Fibroblast of the aortic adventitia (primary cell): ENCODE measurements at regions not wholly inside any gene's neighbourhood (a gene's known extent, or its start where the extent isn't known, plus 50 kb on each side); places are given as distances from the start of the nearest gene placed in this dataset.

Source experiments
- DNase-seq: peaks from one replicate; pipeline ENCODE4 v3.0.0-alpha.2; 2010; ENCODE audit warnings: low read depth
- H3K4me3 ChIP-seq: 2 replicates; pipeline ENCODE4 v1.5.1; 2011; ENCODE audit warnings: low read depth, mild to moderate bottlenecking, control low read depth, low read length, moderate library complexity
- CTCF ChIP-seq: IDR thresholded peaks from 2 replicates; pipeline ENCODE4 v1.5.1; 2011; ENCODE audit warnings: mild to moderate bottlenecking, low read length, control low read depth, inconsistent platforms; ENCODE audit not compliant: insufficient read depth

- TF ChIP-seq CTCF = no peak
- DNase-seq = no peak
- H3K4me3 ChIP-seq = no peak overlapping the region
These were observed 49.8 kb downstream of the ABCC12 start for GRCh38 chr16:48105976-48106375.

- no peak overlapping the region for H3K4me3 ChIP-seq
- DNase-seq = no peak
- no peak for TF ChIP-seq CTCF
These were observed 50.3 kb downstream of the ABCC12 start for GRCh38 chr16:48105456-48105855.

- no peak for TF ChIP-seq CTCF
- DNase-seq = no peak
- H3K4me3 ChIP-seq = no peak overlapping the region
These were observed 52.2 kb downstream of the ABCC12 start for GRCh38 chr16:48103591-48103990.

- H3K4me3 ChIP-seq = no peak overlapping the region
- no peak for DNase-seq
- TF ChIP-seq CTCF = no peak
These were observed 53.4 kb downstream of the ABCC12 start for GRCh38 chr16:48102083-48103008.

- DNase-seq = peak; percentile 25
- no peak overlapping the region for H3K4me3 ChIP-seq
- TF ChIP-seq CTCF = no peak
These were observed 54.6 kb downstream of the ABCC12 start for GRCh38 chr16:48101069-48101674.

GRCh38 chr16:48099455-48099854, 56.3 kb downstream of the ABCC12 start:
- no peak for DNase-seq
- H3K4me3 ChIP-seq = no peak overlapping the region
- TF ChIP-seq CTCF = no peak
